ENCODE measurements at regions not wholly inside any gene's neighbourhood (a gene's known extent, or its start where the extent isn't known, plus 50 kb on each side); places are given as distances from the start of the nearest gene placed in this dataset.
"Not testable (repeated sequence)": the region's sequence is repeated elsewhere in the genome, so short reads cannot be mapped to it uniquely, and the experiment has no call there.

DNA sequence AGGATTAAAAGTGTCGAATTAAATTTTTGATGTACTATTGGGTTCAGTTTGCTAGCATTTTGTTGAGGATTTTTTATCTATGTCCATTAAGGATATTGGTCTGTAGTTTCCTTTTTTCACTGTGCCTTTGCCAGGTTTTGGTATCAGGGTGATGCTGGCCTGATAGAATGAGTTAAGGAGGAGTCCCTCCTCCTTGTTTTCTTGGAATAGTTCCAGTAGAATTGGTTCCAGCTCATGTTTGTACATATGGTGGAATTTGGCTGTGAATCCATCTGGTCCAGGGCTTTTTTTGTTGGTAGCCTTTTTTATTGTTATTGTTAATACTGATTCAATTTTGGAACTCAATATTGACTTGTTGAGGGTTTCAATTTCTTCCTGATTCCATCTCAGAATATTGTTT is 141.8 kb downstream of the SIM1 start:
- H3K27me3 Mint-ChIP-seq = no peaks in the 10 kb centered on the region
- peaks cover 2% of the 10 kb centered on the region for H3K9me3 Mint-ChIP-seq
- DNase-seq = no peak
- H3K4me1 Mint-ChIP-seq = no peaks in the 10 kb centered on the region
- no peak overlapping the region for H3K4me3 Mint-ChIP-seq
- H3K27ac Mint-ChIP-seq = no peak overlapping the region
- no peaks in the 10 kb centered on the region for H3K36me3 Mint-ChIP-seq

DNA sequence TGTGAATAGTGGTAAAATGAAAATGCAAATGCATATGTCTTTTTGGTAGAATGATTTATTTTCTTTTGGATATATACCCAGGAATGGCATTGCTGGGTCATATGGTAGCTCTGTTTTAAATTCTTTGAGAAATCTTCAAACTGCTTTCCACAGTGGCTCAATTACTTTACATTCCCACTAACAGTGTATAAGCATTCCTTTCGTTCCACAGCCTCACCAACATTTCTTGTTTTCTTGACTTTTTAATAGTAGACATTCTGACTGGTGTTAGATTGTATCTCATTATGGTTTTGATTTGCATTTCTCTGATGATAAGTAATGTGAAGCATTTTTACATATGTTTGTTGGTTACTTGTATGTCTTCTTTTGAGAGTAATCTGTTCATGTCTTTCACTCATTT is 144.0 kb downstream of the SIM1 start:
- Mint-ChIP-seq H3K4me1 (no peaks in the 10 kb centered on the region), H3K27me3 (no peaks in the 10 kb centered on the region), H3K4me3 (no peak overlapping the region), H3K36me3 (no peaks in the 10 kb centered on the region), H3K9me3 (peaks cover 2% of the 10 kb centered on the region), H3K27ac (no peak overlapping the region)
- DNase-seq = no peak

DNA sequence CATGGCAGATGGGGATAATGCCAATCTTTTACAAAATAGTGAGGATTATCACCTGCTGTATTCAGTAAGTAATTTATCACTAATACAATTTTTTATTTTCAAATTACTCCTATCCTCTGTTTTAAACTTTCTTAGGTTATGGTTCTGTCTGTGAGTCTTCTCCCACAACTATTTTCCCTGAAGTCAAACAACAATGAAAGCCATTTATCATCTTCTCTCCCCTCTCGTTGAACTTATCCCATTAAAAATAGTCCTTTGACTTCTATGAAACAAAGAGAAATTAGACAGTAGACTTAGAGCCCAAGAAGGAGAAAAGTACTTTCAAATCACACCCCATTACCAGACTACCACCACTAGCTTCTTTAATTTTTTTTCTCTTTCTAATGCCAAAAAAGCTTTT is 147.7 kb downstream of the SIM1 start:
- Mint-ChIP-seq H3K27ac (no peak overlapping the region), H3K4me1 (no peaks in the 10 kb centered on the region), H3K36me3 (no peaks in the 10 kb centered on the region), H3K9me3 (peaks cover 4% of the 10 kb centered on the region), H3K27me3 (no peaks in the 10 kb centered on the region), H3K4me3 (no peak overlapping the region)
- DNase-seq = no peak

GRCh38 chr6:100314186-100314585 is 150.5 kb downstream of the SIM1 start:
- no peaks in the 10 kb centered on the region for H3K36me3 Mint-ChIP-seq
- H3K9me3 Mint-ChIP-seq = peaks cover 2% of the 10 kb centered on the region
- H3K4me1 Mint-ChIP-seq = no peaks in the 10 kb centered on the region
- no peak for DNase-seq
- no peak overlapping the region for H3K4me3 Mint-ChIP-seq
- H3K27me3 Mint-ChIP-seq = no peaks in the 10 kb centered on the region
- no peak overlapping the region for H3K27ac Mint-ChIP-seq

GRCh38 chr6:100311707-100312251 is 152.9 kb downstream of the SIM1 start:
- Mint-ChIP-seq H3K9me3 (peaks cover 2% of the 10 kb centered on the region), H3K36me3 (no peaks in the 10 kb centered on the region), H3K4me3 (no peak overlapping the region), H3K27me3 (no peaks in the 10 kb centered on the region), H3K4me1 (no peaks in the 10 kb centered on the region), H3K27ac (no peak overlapping the region)
- no peak for DNase-seq

DNA sequence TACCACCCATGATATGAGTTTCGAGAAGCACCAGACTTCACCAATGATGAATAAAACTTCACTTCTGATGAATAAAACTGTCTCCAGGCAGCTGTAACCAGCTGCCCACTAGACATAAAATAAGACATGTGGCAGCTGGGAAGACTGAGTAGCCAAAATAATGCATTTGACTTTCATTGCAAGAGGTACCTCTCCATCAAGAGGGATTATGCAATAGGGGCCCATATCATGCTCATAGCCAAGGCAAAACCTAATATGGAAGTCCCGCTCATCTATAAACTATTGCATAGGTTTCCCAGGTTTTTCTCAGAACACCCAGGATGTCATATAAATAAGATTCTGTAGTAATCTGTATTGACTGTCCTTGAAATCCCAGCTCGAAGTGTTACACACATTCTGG is 155.5 kb downstream of the SIM1 start:
- no peaks in the 10 kb centered on the region for H3K27me3 Mint-ChIP-seq
- no peak overlapping the region for H3K27ac Mint-ChIP-seq
- DNase-seq = no peak
- H3K36me3 Mint-ChIP-seq = no peaks in the 10 kb centered on the region
- no peak overlapping the region for H3K4me3 Mint-ChIP-seq
- H3K9me3 Mint-ChIP-seq = no peaks in the 10 kb centered on the region
- H3K4me1 Mint-ChIP-seq = no peaks in the 10 kb centered on the region

- Mint-ChIP-seq H3K9me3 (no peaks in the 10 kb centered on the region), H3K27me3 (no peaks in the 10 kb centered on the region), H3K4me3 (no peak overlapping the region), H3K4me1 (no peaks in the 10 kb centered on the region), H3K36me3 (no peaks in the 10 kb centered on the region), H3K27ac (no peak overlapping the region)
- DNase-seq = no peak
Observed at GRCh38 chr6:100307561-100307960, 157.2 kb downstream of the SIM1 start.

DNA sequence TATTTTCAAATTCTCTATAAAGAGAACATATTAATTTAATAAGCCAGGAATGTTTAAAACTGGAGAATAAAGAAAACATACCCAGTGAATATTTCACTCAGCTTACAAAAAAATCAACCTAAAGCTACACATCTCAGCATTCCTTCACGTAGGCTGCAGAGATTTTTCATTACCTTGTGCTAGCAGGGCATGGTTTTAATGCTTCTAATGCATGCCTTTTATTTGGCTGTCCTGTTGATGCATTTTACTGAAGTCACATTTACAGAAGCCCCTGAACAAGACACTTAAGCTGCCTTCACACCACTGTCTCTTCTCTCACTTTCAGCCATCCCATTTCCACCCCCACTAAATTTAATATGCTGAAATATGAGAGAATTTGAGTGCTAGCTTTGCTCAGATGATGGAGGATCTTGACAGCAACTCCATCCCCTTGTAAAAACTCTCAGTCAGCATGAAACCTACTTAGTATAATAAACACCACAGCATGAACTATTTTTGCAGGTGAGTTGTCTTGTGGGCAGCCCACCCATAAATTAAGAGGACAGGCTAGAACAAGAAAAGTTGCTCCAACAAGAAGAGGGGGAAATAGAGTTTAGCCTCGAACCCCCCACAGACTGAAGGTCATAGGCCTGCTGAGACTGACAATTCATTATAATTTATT is 159.4 kb downstream of the SIM1 start:
- H3K9me3 Mint-ChIP-seq = no peaks in the 10 kb centered on the region
- H3K4me3 Mint-ChIP-seq = no peak overlapping the region
- DNase-seq = no peak
- H3K4me1 Mint-ChIP-seq = no peaks in the 10 kb centered on the region
- H3K27ac Mint-ChIP-seq = no peak overlapping the region
- H3K27me3 Mint-ChIP-seq = no peaks in the 10 kb centered on the region
- no peaks in the 10 kb centered on the region for H3K36me3 Mint-ChIP-seq

GRCh38 chr6:100304575-100304974 is 160.1 kb downstream of the SIM1 start:
- no peaks in the 10 kb centered on the region for H3K9me3 Mint-ChIP-seq
- H3K36me3 Mint-ChIP-seq = no peaks in the 10 kb centered on the region
- H3K27ac Mint-ChIP-seq = no peak overlapping the region
- no peak overlapping the region for H3K4me3 Mint-ChIP-seq
- no peaks in the 10 kb centered on the region for H3K4me1 Mint-ChIP-seq
- H3K27me3 Mint-ChIP-seq = no peaks in the 10 kb centered on the region
- DNase-seq = no peak

DNA sequence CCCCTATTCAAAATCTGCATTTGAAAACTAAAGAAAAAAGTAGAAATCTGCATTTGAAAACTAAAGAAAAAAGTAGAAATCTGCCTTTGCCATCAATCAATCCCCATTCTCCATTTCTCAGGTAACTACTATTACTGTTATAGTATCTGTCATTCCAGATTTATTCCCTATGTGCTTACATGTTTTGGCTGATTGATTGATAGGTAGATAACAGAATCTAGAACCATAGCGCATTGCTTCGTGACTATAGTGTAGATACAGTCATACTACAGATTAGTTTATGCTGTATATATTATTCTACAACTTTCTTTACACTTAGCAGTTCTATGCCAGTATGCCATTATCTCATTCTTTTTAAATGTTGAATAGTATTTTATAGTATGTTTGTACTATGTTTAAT is 163.0 kb downstream of the SIM1 start:
- no peaks in the 10 kb centered on the region for H3K27me3 Mint-ChIP-seq
- no peaks in the 10 kb centered on the region for H3K4me1 Mint-ChIP-seq
- no peaks in the 10 kb centered on the region for H3K36me3 Mint-ChIP-seq
- no peak for DNase-seq
- H3K9me3 Mint-ChIP-seq = no peaks in the 10 kb centered on the region
- no peak overlapping the region for H3K27ac Mint-ChIP-seq
- H3K4me3 Mint-ChIP-seq = no peak overlapping the region

DNA sequence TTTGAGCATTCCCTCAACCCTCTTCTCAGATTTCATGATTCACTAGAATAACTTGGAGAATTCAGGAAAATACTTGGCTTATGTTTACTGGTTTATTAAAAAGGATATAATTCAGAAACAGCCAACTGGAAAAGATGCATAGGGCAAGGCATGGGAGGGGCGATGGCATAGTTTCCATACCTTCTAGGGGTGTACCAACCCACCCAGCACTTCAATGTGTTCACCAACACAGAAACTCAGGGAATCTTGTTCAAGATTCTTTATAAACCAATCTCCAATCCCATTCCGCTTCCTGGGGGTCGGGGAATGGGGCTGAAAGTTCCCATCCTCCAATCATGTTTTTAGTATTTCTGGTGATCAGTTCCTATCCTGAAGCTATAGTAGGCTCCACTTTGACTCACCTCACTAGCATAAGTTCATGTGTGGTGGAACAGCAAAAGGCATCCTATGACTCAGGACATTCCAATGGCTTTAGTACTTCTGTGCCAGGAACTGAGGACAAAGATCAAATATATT is 164.4 kb downstream of the SIM1 start:
- no peaks in the 10 kb centered on the region for H3K9me3 Mint-ChIP-seq
- no peaks in the 10 kb centered on the region for H3K36me3 Mint-ChIP-seq
- no peak overlapping the region for H3K4me3 Mint-ChIP-seq
- H3K27ac Mint-ChIP-seq = no peak overlapping the region
- no peaks in the 10 kb centered on the region for H3K27me3 Mint-ChIP-seq
- no peak for DNase-seq
- H3K4me1 Mint-ChIP-seq = no peaks in the 10 kb centered on the region

DNA sequence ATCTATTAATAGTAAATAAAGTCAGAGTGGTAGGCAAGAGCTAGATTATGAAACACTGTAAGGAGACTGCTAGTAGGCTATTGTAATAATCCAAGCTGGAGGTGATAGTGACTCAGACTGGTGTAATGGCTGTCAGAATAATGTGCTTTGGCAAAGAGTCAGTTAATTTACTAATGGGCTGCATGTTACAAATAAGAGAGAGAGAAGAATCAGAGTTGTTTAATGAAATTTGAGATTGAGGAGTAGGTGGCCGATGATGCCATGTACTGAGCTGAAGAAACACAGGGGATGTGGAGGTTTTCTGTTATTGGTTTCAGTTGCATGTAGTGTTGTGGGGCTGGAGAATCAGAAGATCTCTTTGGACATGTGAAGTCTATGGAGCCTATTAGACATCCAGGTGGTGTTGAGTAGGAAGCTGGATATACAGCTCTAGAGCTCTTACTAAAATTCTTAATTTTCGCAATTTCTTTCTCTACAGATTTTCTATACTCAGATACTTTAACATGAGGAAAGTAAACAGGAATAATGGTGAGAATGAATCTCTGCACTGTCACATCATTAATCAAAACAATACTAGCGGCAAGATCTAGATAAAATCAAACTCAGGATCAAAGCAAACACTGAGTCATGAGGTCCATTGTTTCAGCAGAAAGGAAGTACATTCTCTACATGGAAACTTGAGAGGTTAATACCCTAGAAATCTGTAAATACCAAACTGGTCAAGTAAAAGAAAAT is 167.7 kb downstream of the SIM1 start:
- Mint-ChIP-seq H3K27ac (no peak overlapping the region), H3K27me3 (no peaks in the 10 kb centered on the region), H3K36me3 (no peaks in the 10 kb centered on the region), H3K4me3 (no peak overlapping the region), H3K4me1 (no peaks in the 10 kb centered on the region), H3K9me3 (no peaks in the 10 kb centered on the region)
- DNase-seq = no peak

DNA sequence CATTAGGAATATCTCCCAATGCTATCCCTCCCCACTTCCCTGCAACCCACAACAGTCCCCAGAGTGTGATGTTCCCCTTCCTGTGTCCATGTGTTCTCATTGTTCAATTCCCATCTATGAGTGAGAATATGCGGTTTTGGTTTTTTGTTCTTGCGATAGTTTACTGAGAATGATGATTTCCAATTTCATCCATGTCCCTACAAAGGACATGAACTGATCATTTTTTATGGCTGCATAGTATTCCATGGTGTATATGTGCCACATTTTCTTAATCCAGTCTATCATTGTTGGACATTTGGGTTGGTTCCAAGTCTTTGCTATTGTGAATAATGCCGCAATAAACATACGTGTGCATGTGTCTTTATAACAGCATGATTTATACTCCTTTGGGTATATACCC is 169.5 kb downstream of the SIM1 start:
- not testable (repeated sequence) for H3K27me3 Mint-ChIP-seq, H3K36me3 Mint-ChIP-seq, H3K4me3 Mint-ChIP-seq, H3K9me3 Mint-ChIP-seq, DNase-seq, H3K4me1 Mint-ChIP-seq, H3K27ac Mint-ChIP-seq

DNA sequence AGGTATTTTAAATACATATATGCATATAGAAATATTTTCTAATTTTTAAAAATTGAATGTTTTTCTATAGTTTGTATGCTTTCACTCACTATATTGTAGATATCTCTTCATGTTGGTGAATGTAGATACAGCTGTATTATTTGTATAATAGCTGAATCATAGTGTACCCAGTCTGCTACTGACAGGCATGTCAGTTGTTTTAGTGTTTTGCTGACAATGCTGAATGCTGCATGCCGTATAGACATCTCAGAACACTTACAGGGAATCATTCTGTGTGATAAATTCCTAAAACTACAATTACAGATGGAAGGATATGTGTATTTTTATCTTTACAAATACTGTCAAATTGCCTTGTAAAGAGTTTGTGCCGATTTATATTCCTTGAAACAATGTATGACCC is 175.4 kb downstream of the SIM1 start:
- H3K36me3 Mint-ChIP-seq = no peaks in the 10 kb centered on the region
- H3K4me3 Mint-ChIP-seq = no peak overlapping the region
- H3K9me3 Mint-ChIP-seq = no peaks in the 10 kb centered on the region
- peaks cover 3% of the 10 kb centered on the region for H3K27me3 Mint-ChIP-seq
- H3K4me1 Mint-ChIP-seq = no peaks in the 10 kb centered on the region
- no peak overlapping the region for H3K27ac Mint-ChIP-seq
- no peak for DNase-seq

DNA sequence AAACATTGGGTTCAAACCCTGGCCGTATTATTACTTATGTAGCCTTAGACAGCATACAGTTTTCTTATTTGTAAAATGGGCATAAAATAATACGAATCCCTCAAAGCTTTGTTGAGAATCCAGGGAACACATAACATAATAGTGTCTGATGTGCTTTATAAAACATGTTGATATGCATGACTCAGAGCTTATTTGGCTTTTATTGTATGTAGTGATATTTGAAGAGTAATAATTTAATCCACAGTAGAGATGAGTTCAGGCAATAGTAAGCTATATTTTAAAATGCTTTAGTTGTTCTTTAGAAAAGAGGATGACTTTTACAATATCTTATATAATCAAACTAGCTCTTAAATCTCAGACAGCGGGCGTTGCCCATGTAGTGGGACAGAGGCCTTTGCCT is 176.4 kb downstream of the SIM1 start:
- peaks cover 3% of the 10 kb centered on the region for H3K27me3 Mint-ChIP-seq
- H3K4me3 Mint-ChIP-seq = no peak overlapping the region
- no peak overlapping the region for H3K27ac Mint-ChIP-seq
- no peaks in the 10 kb centered on the region for H3K36me3 Mint-ChIP-seq
- no peaks in the 10 kb centered on the region for H3K9me3 Mint-ChIP-seq
- no peaks in the 10 kb centered on the region for H3K4me1 Mint-ChIP-seq
- DNase-seq = no peak

DNA sequence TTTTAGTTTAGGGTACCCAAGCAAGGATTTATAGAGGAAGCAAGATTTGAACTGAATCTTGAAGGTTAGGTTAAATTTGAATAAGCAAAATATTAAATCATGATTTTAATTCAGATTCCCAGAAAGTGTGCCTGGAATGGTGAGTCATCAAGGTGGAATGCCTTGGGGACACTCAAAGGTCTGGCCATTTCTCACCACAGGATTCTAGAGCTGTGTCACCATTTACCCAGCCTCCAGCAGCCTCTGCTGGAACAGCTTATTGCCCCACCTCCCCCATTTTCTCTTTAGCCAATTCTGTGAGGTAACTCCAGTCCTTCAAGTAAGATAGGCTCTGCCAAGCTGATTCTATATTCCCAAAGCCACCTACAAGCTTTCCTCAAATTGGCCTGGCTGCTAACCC is 181.4 kb downstream of the SIM1 start:
- Mint-ChIP-seq H3K27ac (no peak overlapping the region), H3K9me3 (no peaks in the 10 kb centered on the region), H3K27me3 (no peaks in the 10 kb centered on the region), H3K4me3 (no peak overlapping the region), H3K4me1 (no peaks in the 10 kb centered on the region), H3K36me3 (no peaks in the 10 kb centered on the region)
- DNase-seq = no peak
